Osteocyte (in vitro differentiated cells): ENCODE measurements at regions not wholly inside any gene's neighbourhood (a gene's known extent, or its start where the extent isn't known, plus 50 kb on each side); places are given as distances from the start of the nearest gene placed in this dataset.

Experiments
- DNase-seq: peaks from one replicate; pipeline ENCODE4 v3.0.0; 2021; ENCODE audit warnings: mixed read lengths; ENCODE audit not compliant: unreplicated experiment; ENCODE audit errors: extremely low spot score
- H3K27ac Mint-ChIP-seq: one replicate; pipeline ENCODE4 v1.8.0; 2021; ENCODE audit warnings: mild to moderate bottlenecking, mixed read lengths; ENCODE audit not compliant: unreplicated experiment
- H3K27me3 Mint-ChIP-seq: one replicate; pipeline ENCODE4 v1.8.0; 2021; ENCODE audit warnings: mixed read lengths; ENCODE audit not compliant: unreplicated experiment
- H3K36me3 Mint-ChIP-seq: one replicate; pipeline ENCODE4 v1.8.0; 2021; ENCODE audit warnings: mixed read lengths; ENCODE audit not compliant: unreplicated experiment
- H3K4me1 Mint-ChIP-seq: one replicate; pipeline ENCODE4 v1.8.0; 2021; ENCODE audit warnings: mixed read lengths; ENCODE audit not compliant: unreplicated experiment
- H3K4me3 Mint-ChIP-seq: one replicate; pipeline ENCODE4 v1.8.0; 2021; ENCODE audit warnings: mild to moderate bottlenecking, moderate library complexity, mixed read lengths; ENCODE audit not compliant: unreplicated experiment
- H3K9me3 Mint-ChIP-seq: one replicate; pipeline ENCODE4 v1.8.0; 2021; ENCODE audit warnings: mixed read lengths; ENCODE audit not compliant: unreplicated experiment
- TF ChIP-seq, protein P1 (sequence below): fragments of 200-600 bp; sonication (generic); IDR thresholded peaks from 2 replicates; pipeline ENCODE4 v1.5.0; 2021; ENCODE audit warnings: antibody characterized with exemption, mild to moderate bottlenecking, moderate library complexity

DNA sequence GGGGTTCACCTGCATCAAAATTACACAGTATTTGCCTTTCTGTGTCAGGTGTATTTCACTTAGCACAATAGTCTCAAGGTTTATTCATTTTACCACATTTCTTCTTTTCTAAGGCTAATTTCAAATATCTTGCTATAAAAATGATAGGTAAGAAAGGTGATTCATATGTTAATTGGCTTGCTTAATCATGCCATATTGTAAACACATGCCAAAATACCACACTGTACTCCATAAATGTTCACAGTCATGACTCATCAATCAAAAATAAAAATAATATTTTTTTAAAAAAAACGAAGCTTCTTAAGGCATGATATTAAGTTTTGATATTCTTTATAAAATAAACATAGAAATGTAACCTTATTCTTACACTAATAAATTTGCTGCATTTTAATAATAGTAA is 947.1 kb downstream of the GRM8 start:
- H3K4me3 Mint-ChIP-seq, result no peak overlapping the region
- H3K27me3 Mint-ChIP-seq, result no peaks in the 10 kb centered on the region
- H3K36me3 Mint-ChIP-seq, result no peaks in the 10 kb centered on the region
- no peak for DNase-seq
- no peaks in the 10 kb centered on the region for H3K4me1 Mint-ChIP-seq
- H3K9me3 Mint-ChIP-seq, result peaks cover 4% of the 10 kb centered on the region
- H3K27ac Mint-ChIP-seq, result no peak overlapping the region
- TF ChIP-seq, protein P1, sequence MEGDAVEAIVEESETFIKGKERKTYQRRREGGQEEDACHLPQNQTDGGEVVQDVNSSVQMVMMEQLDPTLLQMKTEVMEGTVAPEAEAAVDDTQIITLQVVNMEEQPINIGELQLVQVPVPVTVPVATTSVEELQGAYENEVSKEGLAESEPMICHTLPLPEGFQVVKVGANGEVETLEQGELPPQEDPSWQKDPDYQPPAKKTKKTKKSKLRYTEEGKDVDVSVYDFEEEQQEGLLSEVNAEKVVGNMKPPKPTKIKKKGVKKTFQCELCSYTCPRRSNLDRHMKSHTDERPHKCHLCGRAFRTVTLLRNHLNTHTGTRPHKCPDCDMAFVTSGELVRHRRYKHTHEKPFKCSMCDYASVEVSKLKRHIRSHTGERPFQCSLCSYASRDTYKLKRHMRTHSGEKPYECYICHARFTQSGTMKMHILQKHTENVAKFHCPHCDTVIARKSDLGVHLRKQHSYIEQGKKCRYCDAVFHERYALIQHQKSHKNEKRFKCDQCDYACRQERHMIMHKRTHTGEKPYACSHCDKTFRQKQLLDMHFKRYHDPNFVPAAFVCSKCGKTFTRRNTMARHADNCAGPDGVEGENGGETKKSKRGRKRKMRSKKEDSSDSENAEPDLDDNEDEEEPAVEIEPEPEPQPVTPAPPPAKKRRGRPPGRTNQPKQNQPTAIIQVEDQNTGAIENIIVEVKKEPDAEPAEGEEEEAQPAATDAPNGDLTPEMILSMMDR, result no peak

DNA sequence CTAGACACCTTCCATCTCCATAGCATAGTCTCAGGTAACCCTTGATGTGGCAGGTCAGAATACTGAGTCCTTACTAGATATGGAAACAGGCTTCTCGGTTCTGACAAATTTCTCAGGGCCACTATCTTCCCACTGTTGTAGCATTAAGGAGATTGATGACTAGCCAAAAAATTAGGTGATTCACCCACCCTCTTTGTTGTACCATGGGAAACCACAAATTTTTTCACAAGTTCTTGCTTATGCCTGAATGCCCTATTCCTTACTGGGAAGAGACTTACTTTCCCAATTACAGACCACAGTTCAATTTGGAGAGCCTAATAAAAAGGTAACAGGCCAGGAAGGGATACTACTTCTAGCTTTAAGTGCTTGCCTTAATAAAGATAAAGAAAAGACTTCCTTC is 948.8 kb downstream of the GRM8 start:
- H3K4me3 Mint-ChIP-seq, result no peak overlapping the region
- H3K27me3 Mint-ChIP-seq, result no peaks in the 10 kb centered on the region
- no peaks in the 10 kb centered on the region for H3K4me1 Mint-ChIP-seq
- H3K27ac Mint-ChIP-seq, result no peak overlapping the region
- H3K9me3 Mint-ChIP-seq, result peaks cover 4% of the 10 kb centered on the region
- TF ChIP-seq, protein P1, result no peak
- H3K36me3 Mint-ChIP-seq, result no peaks in the 10 kb centered on the region
- no peak for DNase-seq

DNA sequence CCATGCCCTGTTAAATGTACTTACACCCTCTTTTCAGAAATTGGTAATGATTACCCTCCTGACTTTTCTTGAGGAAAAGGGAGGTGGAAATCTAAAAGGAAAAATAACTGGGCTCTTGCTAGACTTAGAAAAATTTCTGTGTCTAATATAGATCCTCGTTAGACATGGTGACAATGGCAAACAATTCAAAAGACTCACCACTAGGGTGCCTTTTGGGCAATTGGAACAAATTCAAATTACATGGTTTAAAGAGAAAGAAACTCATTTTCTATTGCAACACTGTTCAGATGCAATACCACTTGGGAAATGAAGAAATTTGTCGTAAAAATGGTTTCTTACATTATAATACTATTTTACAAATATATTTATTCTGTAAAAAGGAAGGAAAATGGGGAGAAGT is 950.1 kb downstream of the GRM8 start:
- Mint-ChIP-seq H3K4me1 (no peaks in the 10 kb centered on the region), H3K27ac (no peak overlapping the region), H3K4me3 (no peak overlapping the region), H3K27me3 (no peaks in the 10 kb centered on the region), H3K36me3 (no peaks in the 10 kb centered on the region), H3K9me3 (peaks cover 4% of the 10 kb centered on the region)
- TF ChIP-seq, protein P1, result no peak
- no peak for DNase-seq

DNA sequence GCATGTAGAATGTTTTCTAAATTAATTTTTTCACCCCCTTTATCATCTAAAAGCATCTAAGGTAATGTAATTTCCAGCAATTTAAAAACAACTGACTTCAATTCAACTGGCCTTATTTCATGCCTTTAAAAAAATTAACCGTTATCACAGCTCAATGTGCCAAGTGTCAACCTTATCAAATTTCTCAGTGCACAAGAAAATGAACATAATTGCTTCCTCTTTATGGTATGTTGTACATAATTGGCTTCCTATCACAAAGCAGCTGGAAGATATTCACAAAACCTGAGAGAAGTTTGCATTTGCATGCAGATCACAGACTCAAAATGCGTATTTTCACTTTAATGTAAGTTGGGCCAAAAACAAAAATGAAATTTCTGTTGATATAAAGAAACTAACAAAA is 966.4 kb downstream of the GRM8 start:
- no peaks in the 10 kb centered on the region for H3K27me3 Mint-ChIP-seq
- TF ChIP-seq, protein P1, result no peak
- H3K36me3 Mint-ChIP-seq, result no peaks in the 10 kb centered on the region

DNA sequence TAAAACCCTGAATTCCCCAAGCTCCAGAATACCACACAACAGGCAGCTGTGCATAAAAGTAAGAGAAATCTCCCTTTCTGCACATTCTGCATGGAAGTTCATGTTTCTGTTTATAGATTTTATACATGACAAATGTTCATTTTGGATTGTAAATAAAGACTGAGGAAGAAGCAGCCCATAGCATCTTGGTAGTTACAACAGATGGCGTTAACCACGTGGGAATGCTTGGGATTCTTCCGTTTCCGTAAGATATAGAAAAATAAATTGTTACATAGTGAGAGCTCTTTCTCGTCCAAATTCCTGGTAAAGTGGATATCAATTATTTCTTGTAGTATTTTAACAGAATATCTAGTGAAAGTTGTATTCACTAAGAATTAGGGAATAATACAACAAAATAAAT is 1016.5 kb downstream of the GRM8 start:
- no peak overlapping the region for H3K27ac Mint-ChIP-seq
- TF ChIP-seq, protein P1, result no peak
- H3K4me1 Mint-ChIP-seq, result no peaks in the 10 kb centered on the region
- no peaks in the 10 kb centered on the region for H3K36me3 Mint-ChIP-seq
- peaks cover 6% of the 10 kb centered on the region for H3K9me3 Mint-ChIP-seq
- DNase-seq, result no peak
- H3K4me3 Mint-ChIP-seq, result no peak overlapping the region
- no peaks in the 10 kb centered on the region for H3K27me3 Mint-ChIP-seq

More for the DNA sequence above, 966.4 kb downstream of the GRM8 start:
- H3K4me3 Mint-ChIP-seq, result no peak overlapping the region
- H3K27ac Mint-ChIP-seq, result no peak overlapping the region
- peaks cover 4% of the 10 kb centered on the region for H3K9me3 Mint-ChIP-seq
- DNase-seq, result no peak
- H3K4me1 Mint-ChIP-seq, result no peaks in the 10 kb centered on the region
